Neural cell (in vitro differentiated cells): ENCODE measurements at regions not wholly inside any gene's neighbourhood (a gene's known extent, or its start where the extent isn't known, plus 50 kb on each side); places are given as distances from the start of the nearest gene placed in this dataset.

Source experiments
- H2AFZ ChIP-seq: fragments of 200-600, 300-800 bp; sonication (generic), shearing (Covaris generic); 2 replicates; pipeline ENCODE4 v1.6.0; 2014; ENCODE audit warnings: low read depth, mild to moderate bottlenecking, antibody characterized with exemption, low read length, moderate library complexity
- H3F3A ChIP-seq: fragments of 200-600 bp; shearing (Covaris generic); 2 replicates; pipeline ENCODE4 v1.6.1; 2016; ENCODE audit warnings: mild to moderate bottlenecking, moderate library complexity, mixed read lengths, antibody characterized with exemption, low read length; ENCODE audit not compliant: insufficient read depth, poor library complexity, severe bottlenecking
- H3K27ac ChIP-seq: fragments of 200-600, 300-800 bp; sonication (generic), shearing (Covaris generic); 2 replicates; pipeline ENCODE4 v1.5.1; 2014; ENCODE audit warnings: mild to moderate bottlenecking, low read length, moderate library complexity
- H3K27me3 ChIP-seq: fragments of 300-800, 200-600 bp; sonication (generic), shearing (Covaris generic); 2 replicates; pipeline ENCODE4 v1.6.0; 2014; ENCODE audit warnings: mild to moderate bottlenecking, low read depth, low read length, moderate library complexity; ENCODE audit not compliant: insufficient read depth
- H3K36me3 ChIP-seq: fragments of 300-800, 200-600 bp; sonication (generic), shearing (Covaris generic); 2 replicates; pipeline ENCODE4 v1.5.1; 2014; ENCODE audit warnings: mild to moderate bottlenecking, antibody characterized with exemption, low read length, moderate library complexity; ENCODE audit not compliant: insufficient read depth
- H3K4me2 ChIP-seq: fragments of 300-800, 200-600 bp; sonication (generic), shearing (Covaris generic); 2 replicates; pipeline ENCODE4 v1.6.0; 2014; ENCODE audit warnings: mild to moderate bottlenecking, low read length
- H3K4me3 ChIP-seq: fragments of 300-800, 200-600 bp; sonication (generic), shearing (Covaris generic); 2 replicates; pipeline ENCODE4 v1.5.1; 2014; ENCODE audit warnings: mild to moderate bottlenecking, low read length, moderate library complexity
- H3K79me2 ChIP-seq: fragments of 200-600 bp; shearing (Covaris generic); replicated peaks from 2 replicates; pipeline ENCODE4 v1.6.0; 2014; ENCODE audit warnings: mild to moderate bottlenecking, low read length, moderate library complexity; ENCODE audit not compliant: insufficient read depth
- H3K9ac ChIP-seq: fragments of 300-800, 200-600 bp; sonication (generic), shearing (Covaris generic); 2 replicates; pipeline ENCODE4 v1.6.1; 2016; ENCODE audit warnings: mild to moderate bottlenecking, low read length, mixed read lengths
- H3K9me2 ChIP-seq: fragments of 200-600 bp; shearing (Covaris generic); 2 replicates; pipeline ENCODE4 v1.6.1; 2016; ENCODE audit warnings: mild to moderate bottlenecking, low read length, mixed read lengths; ENCODE audit not compliant: insufficient read depth
- H3K9me3 ChIP-seq: fragments of 200-600, 300-800 bp; sonication (generic), shearing (Covaris generic); 2 replicates; pipeline ENCODE4 v1.6.1; 2016; ENCODE audit warnings: mild to moderate bottlenecking, mixed run types, low read length, moderate library complexity, mixed read lengths
- H4K20me1 ChIP-seq: fragments of 200-600 bp; shearing (Covaris generic); 2 replicates; pipeline ENCODE4 v1.6.1; 2016; ENCODE audit warnings: mild to moderate bottlenecking, mixed run types; ENCODE audit not compliant: insufficient read depth
- EP300 ChIP-seq: fragments of 450-650 bp; conservative IDR thresholded peaks from 2 replicates; pipeline ENCODE4 v1.6.1; 2014; ENCODE audit warnings: antibody characterized with exemption, mild to moderate bottlenecking, moderate library complexity; ENCODE audit not compliant: poor library complexity, severe bottlenecking
- EZH2 ChIP-seq: fragments of 200-600, 300-800 bp; shearing (Covaris generic), sonication (generic); IDR thresholded peaks from 2 replicates; pipeline ENCODE4 v1.6.1; 2014; ENCODE audit warnings: antibody characterized with exemption, low read length, borderline replicate concordance, mild to moderate bottlenecking; ENCODE audit not compliant: insufficient read depth, poor library complexity, severe bottlenecking
- MXI1 ChIP-seq: fragments of 450-650 bp; conservative IDR thresholded peaks from 2 replicates; pipeline ENCODE4 v1.6.1; 2014; ENCODE audit warnings: antibody characterized with exemption, mild to moderate bottlenecking; ENCODE audit not compliant: poor library complexity, severe bottlenecking
- POLR2AphosphoS5 ChIP-seq: IDR thresholded peaks from 2 replicates; pipeline ENCODE4 v1.6.1; 2012
- RAD21 ChIP-seq: fragments of 450-650 bp; conservative IDR thresholded peaks from 2 replicates; pipeline ENCODE4 v1.6.1; 2014; ENCODE audit warnings: antibody characterized with exemption, mild to moderate bottlenecking, moderate library complexity
- SMC3 ChIP-seq: fragments of 450-650 bp; conservative IDR thresholded peaks from 2 replicates; pipeline ENCODE4 v1.6.1; 2014; ENCODE audit warnings: antibody characterized with exemption, mild to moderate bottlenecking, moderate library complexity; ENCODE audit not compliant: poor library complexity
- TAF1 ChIP-seq: IDR thresholded peaks from 2 replicates; pipeline ENCODE4 v1.6.1; 2012; ENCODE audit warnings: low read depth
- TF ChIP-seq, protein P1 (sequence below): fragments of 450-650 bp; IDR thresholded peaks from 2 replicates; pipeline ENCODE4 v1.5.1; 2014; ENCODE audit warnings: antibody characterized with exemption, mild to moderate bottlenecking, moderate library complexity; ENCODE audit not compliant: poor library complexity, severe bottlenecking
- TF ChIP-seq, protein P2 (sequence below): IDR thresholded peaks from 2 replicates; pipeline ENCODE4 v1.6.1; 2012; ENCODE audit warnings: borderline replicate concordance

- no peak overlapping the region for H3K27ac ChIP-seq
- no peak overlapping the region for H2AFZ ChIP-seq
- no peaks in the 10 kb centered on the region for H3K27me3 ChIP-seq
- TF ChIP-seq MXI1 (no peak), SMC3 (no peak), EZH2 (no peak), RAD21 (no peak), TAF1 (no peak), POLR2AphosphoS5 (no peak), EP300 (no peak)
- TF ChIP-seq, protein P1, sequence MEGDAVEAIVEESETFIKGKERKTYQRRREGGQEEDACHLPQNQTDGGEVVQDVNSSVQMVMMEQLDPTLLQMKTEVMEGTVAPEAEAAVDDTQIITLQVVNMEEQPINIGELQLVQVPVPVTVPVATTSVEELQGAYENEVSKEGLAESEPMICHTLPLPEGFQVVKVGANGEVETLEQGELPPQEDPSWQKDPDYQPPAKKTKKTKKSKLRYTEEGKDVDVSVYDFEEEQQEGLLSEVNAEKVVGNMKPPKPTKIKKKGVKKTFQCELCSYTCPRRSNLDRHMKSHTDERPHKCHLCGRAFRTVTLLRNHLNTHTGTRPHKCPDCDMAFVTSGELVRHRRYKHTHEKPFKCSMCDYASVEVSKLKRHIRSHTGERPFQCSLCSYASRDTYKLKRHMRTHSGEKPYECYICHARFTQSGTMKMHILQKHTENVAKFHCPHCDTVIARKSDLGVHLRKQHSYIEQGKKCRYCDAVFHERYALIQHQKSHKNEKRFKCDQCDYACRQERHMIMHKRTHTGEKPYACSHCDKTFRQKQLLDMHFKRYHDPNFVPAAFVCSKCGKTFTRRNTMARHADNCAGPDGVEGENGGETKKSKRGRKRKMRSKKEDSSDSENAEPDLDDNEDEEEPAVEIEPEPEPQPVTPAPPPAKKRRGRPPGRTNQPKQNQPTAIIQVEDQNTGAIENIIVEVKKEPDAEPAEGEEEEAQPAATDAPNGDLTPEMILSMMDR, result no peak
- TF ChIP-seq, protein P2, sequence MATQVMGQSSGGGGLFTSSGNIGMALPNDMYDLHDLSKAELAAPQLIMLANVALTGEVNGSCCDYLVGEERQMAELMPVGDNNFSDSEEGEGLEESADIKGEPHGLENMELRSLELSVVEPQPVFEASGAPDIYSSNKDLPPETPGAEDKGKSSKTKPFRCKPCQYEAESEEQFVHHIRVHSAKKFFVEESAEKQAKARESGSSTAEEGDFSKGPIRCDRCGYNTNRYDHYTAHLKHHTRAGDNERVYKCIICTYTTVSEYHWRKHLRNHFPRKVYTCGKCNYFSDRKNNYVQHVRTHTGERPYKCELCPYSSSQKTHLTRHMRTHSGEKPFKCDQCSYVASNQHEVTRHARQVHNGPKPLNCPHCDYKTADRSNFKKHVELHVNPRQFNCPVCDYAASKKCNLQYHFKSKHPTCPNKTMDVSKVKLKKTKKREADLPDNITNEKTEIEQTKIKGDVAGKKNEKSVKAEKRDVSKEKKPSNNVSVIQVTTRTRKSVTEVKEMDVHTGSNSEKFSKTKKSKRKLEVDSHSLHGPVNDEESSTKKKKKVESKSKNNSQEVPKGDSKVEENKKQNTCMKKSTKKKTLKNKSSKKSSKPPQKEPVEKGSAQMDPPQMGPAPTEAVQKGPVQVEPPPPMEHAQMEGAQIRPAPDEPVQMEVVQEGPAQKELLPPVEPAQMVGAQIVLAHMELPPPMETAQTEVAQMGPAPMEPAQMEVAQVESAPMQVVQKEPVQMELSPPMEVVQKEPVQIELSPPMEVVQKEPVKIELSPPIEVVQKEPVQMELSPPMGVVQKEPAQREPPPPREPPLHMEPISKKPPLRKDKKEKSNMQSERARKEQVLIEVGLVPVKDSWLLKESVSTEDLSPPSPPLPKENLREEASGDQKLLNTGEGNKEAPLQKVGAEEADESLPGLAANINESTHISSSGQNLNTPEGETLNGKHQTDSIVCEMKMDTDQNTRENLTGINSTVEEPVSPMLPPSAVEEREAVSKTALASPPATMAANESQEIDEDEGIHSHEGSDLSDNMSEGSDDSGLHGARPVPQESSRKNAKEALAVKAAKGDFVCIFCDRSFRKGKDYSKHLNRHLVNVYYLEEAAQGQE, result no peak
- no peaks in the 10 kb centered on the region for H3K79me2 ChIP-seq
- H3K9me2 ChIP-seq, result no peaks in the 10 kb centered on the region
- no peak overlapping the region for H3K4me2 ChIP-seq
- no peak overlapping the region for H3K9ac ChIP-seq
- peaks cover 12% of the 10 kb centered on the region for H3K9me3 ChIP-seq
- H3K36me3 ChIP-seq, result no peaks in the 10 kb centered on the region
- H3F3A ChIP-seq, result no peaks in the 10 kb centered on the region
- H4K20me1 ChIP-seq, result no peaks in the 10 kb centered on the region
- no peak overlapping the region for H3K4me3 ChIP-seq
These were observed 173.6 kb downstream of the TENT4A start for GRCh38 chr5:6886866-6887265.

GRCh38 chr5:6889030-6889429, 175.8 kb downstream of the TENT4A start:
- Histone ChIP-seq H3K9ac (no peak overlapping the region), H3F3A (no peaks in the 10 kb centered on the region), H3K9me3 (peaks cover 12% of the 10 kb centered on the region), H3K9me2 (no peaks in the 10 kb centered on the region), H2AFZ (no peak overlapping the region), H3K79me2 (no peaks in the 10 kb centered on the region), H3K27me3 (no peaks in the 10 kb centered on the region), H4K20me1 (no peaks in the 10 kb centered on the region), H3K36me3 (no peaks in the 10 kb centered on the region), H3K27ac (no peak overlapping the region), H3K4me2 (no peak overlapping the region), H3K4me3 (no peak overlapping the region)
- TF ChIP-seq, protein P1, result no peak
- TF ChIP-seq, protein P2, result no peak
- TF ChIP-seq POLR2AphosphoS5 (no peak), EP300 (no peak), MXI1 (no peak), SMC3 (no peak), EZH2 (no peak), RAD21 (no peak), TAF1 (no peak)
